ENCODE measurements at regions not wholly inside any gene's neighbourhood (a gene's known extent, or its start where the extent isn't known, plus 50 kb on each side); places are given as distances from the start of the nearest gene placed in this dataset.

DNA sequence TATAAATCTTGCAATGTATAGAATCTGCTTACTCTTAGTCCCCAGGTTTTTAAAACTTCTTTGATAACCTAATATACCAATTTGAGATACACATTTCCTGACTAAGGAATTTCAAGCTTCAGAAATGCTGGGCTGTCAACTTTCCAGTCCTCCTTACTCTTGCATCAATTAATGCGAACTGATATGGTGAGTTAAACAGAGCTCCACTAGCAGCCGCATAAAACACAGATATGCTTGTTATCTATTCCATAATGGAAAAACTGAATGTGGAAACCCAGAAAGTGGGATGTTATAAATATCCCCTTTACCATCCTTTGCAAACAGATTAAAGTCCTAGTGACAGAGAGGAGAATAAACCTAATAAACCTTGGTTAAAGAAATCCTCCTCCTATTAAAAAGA, 1913.7 kb downstream of the STIM2 start:
- no peak for TF ChIP-seq POLR2A (IDR thresholded peaks at IDR 0.05)
- TF ChIP-seq, protein P1, sequence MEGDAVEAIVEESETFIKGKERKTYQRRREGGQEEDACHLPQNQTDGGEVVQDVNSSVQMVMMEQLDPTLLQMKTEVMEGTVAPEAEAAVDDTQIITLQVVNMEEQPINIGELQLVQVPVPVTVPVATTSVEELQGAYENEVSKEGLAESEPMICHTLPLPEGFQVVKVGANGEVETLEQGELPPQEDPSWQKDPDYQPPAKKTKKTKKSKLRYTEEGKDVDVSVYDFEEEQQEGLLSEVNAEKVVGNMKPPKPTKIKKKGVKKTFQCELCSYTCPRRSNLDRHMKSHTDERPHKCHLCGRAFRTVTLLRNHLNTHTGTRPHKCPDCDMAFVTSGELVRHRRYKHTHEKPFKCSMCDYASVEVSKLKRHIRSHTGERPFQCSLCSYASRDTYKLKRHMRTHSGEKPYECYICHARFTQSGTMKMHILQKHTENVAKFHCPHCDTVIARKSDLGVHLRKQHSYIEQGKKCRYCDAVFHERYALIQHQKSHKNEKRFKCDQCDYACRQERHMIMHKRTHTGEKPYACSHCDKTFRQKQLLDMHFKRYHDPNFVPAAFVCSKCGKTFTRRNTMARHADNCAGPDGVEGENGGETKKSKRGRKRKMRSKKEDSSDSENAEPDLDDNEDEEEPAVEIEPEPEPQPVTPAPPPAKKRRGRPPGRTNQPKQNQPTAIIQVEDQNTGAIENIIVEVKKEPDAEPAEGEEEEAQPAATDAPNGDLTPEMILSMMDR (IDR thresholded peaks at IDR 0.05): no peak

Measured in heart left ventricle (tissue), 13 donors.